ENCODE measurements at regions not wholly inside any gene's neighbourhood (a gene's known extent, or its start where the extent isn't known, plus 50 kb on each side); places are given as distances from the start of the nearest gene placed in this dataset.

DNA sequence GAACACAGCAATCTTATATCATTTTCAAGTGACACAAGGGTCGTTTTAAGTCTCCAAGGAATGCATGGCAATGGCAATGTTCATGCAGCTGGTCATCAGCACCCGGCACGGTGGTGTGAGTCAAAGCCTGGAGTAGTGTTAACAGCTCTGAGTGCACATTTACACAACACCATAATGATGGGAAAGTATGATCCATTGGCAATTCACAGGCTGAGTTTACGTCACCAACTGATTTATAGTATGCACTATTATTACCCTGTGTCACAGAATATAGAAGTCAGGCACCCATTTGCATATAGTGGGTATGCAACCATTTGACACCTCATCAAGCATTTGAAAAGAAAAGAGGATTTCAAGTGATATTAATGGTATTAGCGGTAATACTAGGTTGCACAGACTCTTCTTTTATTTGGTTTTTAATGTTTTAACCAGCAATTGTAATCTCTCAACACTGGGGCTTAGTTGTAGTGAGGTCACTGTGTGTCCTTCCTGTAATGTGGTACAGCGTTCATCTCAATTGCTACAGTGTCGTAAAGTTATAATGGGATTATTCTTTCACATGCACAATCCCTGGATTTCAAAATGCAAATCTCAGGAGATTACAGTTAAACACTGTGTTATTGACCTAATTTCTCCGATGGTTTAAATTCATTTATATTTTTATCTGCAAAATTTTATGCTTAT is 113.8 kb downstream of the C3orf38 start:
- TF ChIP-seq, protein P1, sequence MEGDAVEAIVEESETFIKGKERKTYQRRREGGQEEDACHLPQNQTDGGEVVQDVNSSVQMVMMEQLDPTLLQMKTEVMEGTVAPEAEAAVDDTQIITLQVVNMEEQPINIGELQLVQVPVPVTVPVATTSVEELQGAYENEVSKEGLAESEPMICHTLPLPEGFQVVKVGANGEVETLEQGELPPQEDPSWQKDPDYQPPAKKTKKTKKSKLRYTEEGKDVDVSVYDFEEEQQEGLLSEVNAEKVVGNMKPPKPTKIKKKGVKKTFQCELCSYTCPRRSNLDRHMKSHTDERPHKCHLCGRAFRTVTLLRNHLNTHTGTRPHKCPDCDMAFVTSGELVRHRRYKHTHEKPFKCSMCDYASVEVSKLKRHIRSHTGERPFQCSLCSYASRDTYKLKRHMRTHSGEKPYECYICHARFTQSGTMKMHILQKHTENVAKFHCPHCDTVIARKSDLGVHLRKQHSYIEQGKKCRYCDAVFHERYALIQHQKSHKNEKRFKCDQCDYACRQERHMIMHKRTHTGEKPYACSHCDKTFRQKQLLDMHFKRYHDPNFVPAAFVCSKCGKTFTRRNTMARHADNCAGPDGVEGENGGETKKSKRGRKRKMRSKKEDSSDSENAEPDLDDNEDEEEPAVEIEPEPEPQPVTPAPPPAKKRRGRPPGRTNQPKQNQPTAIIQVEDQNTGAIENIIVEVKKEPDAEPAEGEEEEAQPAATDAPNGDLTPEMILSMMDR (conservative IDR thresholded peaks at IDR 0.05 in 1 of 2, IDR thresholded peaks at IDR 0.05 in 1 of 2; ENCODE audit: low read depth in 1 of 2, low read length in 2 of 2), result no peak
- no peak for TF ChIP-seq EZH2 (IDR thresholded peaks at IDR 0.05; ENCODE audit: low read length, missing control alignments)
